Activated T-helper 2 cell treated with anti-CD3 and anti-CD28 coated beads, Interferon-gamma antibody, Interleukin-2, Interleukin-4, amounts not matched to agents 10 μg/mL and 5 μg/mL and 100 μg/mL, durations not matched to agents 14 hours and 24 hours and 36 hours (primary cell): ENCODE measurements at regions not wholly inside any gene's neighbourhood (a gene's known extent, or its start where the extent isn't known, plus 50 kb on each side); places are given as distances from the start of the nearest gene placed in this dataset.
"Not testable (repeated sequence)": the region's sequence is repeated elsewhere in the genome, so short reads cannot be mapped to it uniquely, and the experiment has no call there.

Experiments used
- DNase-seq: peaks from one replicate; pipeline ENCODE4 v3.0.0; 2021; ENCODE audit warnings: low spot score
- H3K27ac Mint-ChIP-seq: one replicate; pipeline ENCODE4 v1.8.0; 2021; ENCODE audit warnings: mixed read lengths
- H3K27me3 Mint-ChIP-seq: one replicate; pipeline ENCODE4 v1.8.0; 2021; ENCODE audit warnings: low read depth, mixed read lengths
- H3K36me3 Mint-ChIP-seq: one replicate; pipeline ENCODE4 v1.8.0; 2021; ENCODE audit warnings: low read depth, mixed read lengths
- H3K4me1 Mint-ChIP-seq: one replicate; pipeline ENCODE4 v1.8.0; 2021; ENCODE audit warnings: low read depth, mixed read lengths
- H3K4me3 Mint-ChIP-seq: one replicate; pipeline ENCODE4 v1.8.0; 2021; ENCODE audit warnings: low read depth, mild to moderate bottlenecking, moderate library complexity, mixed read lengths
- H3K9me3 Mint-ChIP-seq: one replicate; pipeline ENCODE4 v1.8.0; 2021; ENCODE audit warnings: mixed read lengths
- intact Hi-C: fragments of 100-400 bp; cut with micrococcal nuclease; formaldehyde crosslinking; loops from one replicate; pipeline ENCODE4 v1.15.1; 2023

GRCh38 chr13:80509264-80509663 is 168.3 kb upstream of the SPRY2 start:
- intact Hi-C loops: no loop called here
- Mint-ChIP-seq H3K27me3 (no peaks in the 10 kb centered on the region), H3K4me3 (no peak overlapping the region), H3K4me1 (no peaks in the 10 kb centered on the region), H3K27ac (no peak overlapping the region), H3K9me3 (peaks cover 21% of the 10 kb centered on the region), H3K36me3 (no peaks in the 10 kb centered on the region)
- DNase-seq: no peak

GRCh38 chr13:80508031-80508430 is 167.1 kb upstream of the SPRY2 start:
- Mint-ChIP-seq H3K4me1 (no peaks in the 10 kb centered on the region), H3K4me3 (no peak overlapping the region), H3K27me3 (no peaks in the 10 kb centered on the region), H3K9me3 (peaks cover 21% of the 10 kb centered on the region), H3K36me3 (no peaks in the 10 kb centered on the region), H3K27ac (no peak overlapping the region)
- intact Hi-C loops: no loop called here
- no peak for DNase-seq

DNA sequence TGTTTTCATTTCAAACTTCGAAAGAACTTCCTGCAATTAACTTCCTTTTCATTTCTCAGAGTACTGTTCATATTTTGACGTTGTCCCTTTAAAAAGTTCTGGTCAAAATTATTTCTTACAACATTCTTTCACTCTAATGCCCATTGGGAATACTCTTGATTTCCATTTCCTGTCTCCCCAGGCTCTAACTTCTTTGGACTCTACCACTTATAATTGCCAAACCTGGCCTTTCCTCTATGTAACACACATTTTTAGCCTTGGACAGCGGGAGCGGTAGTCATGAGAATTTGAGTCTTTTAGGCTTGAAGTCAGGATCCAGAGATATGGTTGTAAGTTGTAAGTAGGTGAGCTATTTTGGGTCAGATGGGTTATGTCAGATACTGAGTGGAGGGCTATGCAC is 163.5 kb upstream of the SPRY2 start:
- no peaks in the 10 kb centered on the region for H3K4me1 Mint-ChIP-seq
- no peak for DNase-seq
- no peak overlapping the region for H3K4me3 Mint-ChIP-seq
- peaks cover 21% of the 10 kb centered on the region for H3K9me3 Mint-ChIP-seq
- no peak overlapping the region for H3K27ac Mint-ChIP-seq
- no peaks in the 10 kb centered on the region for H3K36me3 Mint-ChIP-seq
- intact Hi-C loops: no loop called here
- no peaks in the 10 kb centered on the region for H3K27me3 Mint-ChIP-seq

GRCh38 chr13:80502359-80502758 is 161.4 kb upstream of the SPRY2 start:
- Mint-ChIP-seq H3K36me3 (no peaks in the 10 kb centered on the region), H3K27ac (no peak overlapping the region)
- intact Hi-C loops: no loop called here

DNA sequence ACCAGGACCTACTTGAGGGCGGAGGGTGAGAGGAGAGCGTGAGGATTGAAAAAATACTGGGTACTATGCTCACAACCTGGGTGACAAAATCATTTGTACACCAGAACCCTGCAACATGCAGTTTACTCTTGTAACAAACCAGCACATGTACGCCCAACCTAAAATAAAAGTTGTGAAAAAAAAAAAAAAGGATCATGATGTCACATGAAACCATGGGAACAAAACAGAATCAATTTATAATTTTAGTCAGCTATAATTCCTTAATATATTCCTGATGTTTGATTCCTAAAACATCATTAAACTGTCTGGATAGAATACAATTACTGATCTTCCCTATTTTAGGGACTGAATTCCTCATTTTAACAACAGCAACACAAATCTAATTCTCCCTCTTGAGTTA is 160.6 kb upstream of the SPRY2 start:
- Mint-ChIP-seq H3K9me3 (peaks cover 15% of the 10 kb centered on the region), H3K4me3 (no peak overlapping the region), H3K27me3 (no peaks in the 10 kb centered on the region), H3K4me1 (no peaks in the 10 kb centered on the region), H3K36me3 (no peaks in the 10 kb centered on the region), H3K27ac (no peak overlapping the region)
- DNase-seq: no peak
- intact Hi-C loops: no loop called here

More at GRCh38 chr13:80502359-80502758, 161.4 kb upstream of the SPRY2 start:
- no peaks in the 10 kb centered on the region for H3K4me1 Mint-ChIP-seq
- peaks cover 21% of the 10 kb centered on the region for H3K9me3 Mint-ChIP-seq
- H3K27me3 Mint-ChIP-seq: no peaks in the 10 kb centered on the region
- DNase-seq: no peak
- no peak overlapping the region for H3K4me3 Mint-ChIP-seq

GRCh38 chr13:80499536-80500290 is 158.8 kb upstream of the SPRY2 start:
- intact Hi-C loops: no loop called here
- Mint-ChIP-seq H3K27ac (no peak overlapping the region), H3K36me3 (no peaks in the 10 kb centered on the region), H3K27me3 (no peaks in the 10 kb centered on the region), H3K9me3 (peaks cover 4% of the 10 kb centered on the region), H3K4me1 (no peaks in the 10 kb centered on the region), H3K4me3 (no peak overlapping the region)
- no peak for DNase-seq

DNA sequence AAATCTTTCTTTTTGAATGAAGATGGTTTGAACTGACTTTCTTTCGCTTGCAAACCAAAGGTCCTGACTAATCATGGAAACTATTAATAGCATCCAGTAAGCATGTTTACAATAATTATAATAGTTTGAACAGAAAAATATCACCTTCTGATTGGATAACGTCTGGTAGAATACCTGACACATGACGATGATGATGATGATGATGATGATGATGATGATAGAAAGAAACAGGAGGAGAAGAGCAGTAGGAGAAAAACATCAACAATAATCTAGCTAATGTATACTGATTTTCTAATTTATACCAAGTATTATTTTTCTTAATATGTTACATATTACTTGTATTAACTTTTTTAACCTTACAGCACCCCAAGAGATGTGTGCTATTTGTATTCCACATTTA is 157.5 kb upstream of the SPRY2 start:
- intact Hi-C loops: no loop called here
- no peaks in the 10 kb centered on the region for H3K36me3 Mint-ChIP-seq
- H3K9me3 Mint-ChIP-seq: no peaks in the 10 kb centered on the region
- H3K4me3 Mint-ChIP-seq: no peak overlapping the region
- no peaks in the 10 kb centered on the region for H3K27me3 Mint-ChIP-seq
- H3K27ac Mint-ChIP-seq: no peak overlapping the region
- no peaks in the 10 kb centered on the region for H3K4me1 Mint-ChIP-seq
- DNase-seq: no peak

GRCh38 chr13:80497978-80498377 is 157.1 kb upstream of the SPRY2 start:
- DNase-seq: no peak
- H3K36me3 Mint-ChIP-seq: no peaks in the 10 kb centered on the region
- H3K9me3 Mint-ChIP-seq: no peaks in the 10 kb centered on the region
- H3K27me3 Mint-ChIP-seq: no peaks in the 10 kb centered on the region
- no peaks in the 10 kb centered on the region for H3K4me1 Mint-ChIP-seq
- H3K4me3 Mint-ChIP-seq: no peak overlapping the region
- intact Hi-C loops: no loop called here
- no peak overlapping the region for H3K27ac Mint-ChIP-seq

DNA sequence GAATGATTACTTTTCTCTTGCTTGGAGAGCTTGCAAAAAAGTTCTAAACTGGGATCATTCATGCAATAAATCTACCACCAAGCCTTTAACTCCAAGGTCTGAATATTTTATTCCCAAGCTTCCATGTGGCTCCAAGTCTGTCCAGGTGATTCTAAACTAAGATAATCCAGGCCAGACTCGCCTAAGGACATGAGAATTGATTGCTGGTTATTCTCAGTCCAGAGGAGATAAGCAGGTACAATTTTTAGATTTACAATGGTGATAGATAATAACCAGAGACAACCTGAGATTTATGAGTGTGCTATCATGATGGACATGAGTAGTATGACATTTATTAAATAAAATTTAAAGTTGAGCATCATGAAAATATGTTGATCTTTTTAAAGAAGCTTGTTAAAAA is 156.5 kb upstream of the SPRY2 start:
- H3K36me3 Mint-ChIP-seq: no peaks in the 10 kb centered on the region
- H3K27me3 Mint-ChIP-seq: no peaks in the 10 kb centered on the region
- no peak overlapping the region for H3K27ac Mint-ChIP-seq

DNA sequence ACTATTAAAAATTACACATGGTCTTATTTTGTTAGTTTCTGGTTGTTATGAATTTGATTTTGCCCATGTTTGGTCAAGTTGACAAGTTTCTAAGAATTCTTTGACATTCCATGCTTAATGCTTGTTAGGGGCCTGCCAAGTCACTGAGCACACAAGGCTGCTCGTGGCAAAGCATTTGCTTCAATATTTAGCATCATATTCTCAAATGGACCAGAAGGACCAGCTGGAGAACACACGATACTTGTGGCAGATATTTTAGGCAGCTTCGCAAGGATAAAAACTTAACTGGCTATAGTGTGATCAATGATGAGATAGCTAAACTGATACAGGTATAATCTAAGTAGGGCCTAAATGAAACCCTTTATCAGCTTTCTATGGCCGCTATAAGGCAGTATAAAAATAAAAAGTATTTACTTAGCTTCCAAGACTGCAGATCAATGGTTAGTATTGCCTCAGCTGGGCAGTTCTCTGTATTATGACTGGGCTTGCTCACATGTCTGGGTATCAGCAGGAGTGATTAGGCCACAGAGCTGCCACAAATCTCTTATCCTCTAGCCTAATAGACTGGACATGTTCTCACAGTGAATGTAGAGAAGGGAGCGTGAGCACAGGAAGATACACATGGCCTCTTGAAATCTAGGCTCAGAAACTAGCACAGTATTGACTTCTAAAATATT is 155.9 kb upstream of the SPRY2 start:
- Mint-ChIP-seq H3K4me3 (no peak overlapping the region), H3K9me3 (no peaks in the 10 kb centered on the region), H3K36me3 (no peaks in the 10 kb centered on the region), H3K4me1 (no peaks in the 10 kb centered on the region), H3K27ac (no peak overlapping the region), H3K27me3 (no peaks in the 10 kb centered on the region)
- no peak for DNase-seq
- intact Hi-C loops: no loop called here

More for the DNA sequence above, 156.5 kb upstream of the SPRY2 start:
- Mint-ChIP-seq H3K9me3 (no peaks in the 10 kb centered on the region), H3K4me1 (no peaks in the 10 kb centered on the region), H3K4me3 (no peak overlapping the region)
- DNase-seq: no peak
- intact Hi-C loops: no loop called here

DNA sequence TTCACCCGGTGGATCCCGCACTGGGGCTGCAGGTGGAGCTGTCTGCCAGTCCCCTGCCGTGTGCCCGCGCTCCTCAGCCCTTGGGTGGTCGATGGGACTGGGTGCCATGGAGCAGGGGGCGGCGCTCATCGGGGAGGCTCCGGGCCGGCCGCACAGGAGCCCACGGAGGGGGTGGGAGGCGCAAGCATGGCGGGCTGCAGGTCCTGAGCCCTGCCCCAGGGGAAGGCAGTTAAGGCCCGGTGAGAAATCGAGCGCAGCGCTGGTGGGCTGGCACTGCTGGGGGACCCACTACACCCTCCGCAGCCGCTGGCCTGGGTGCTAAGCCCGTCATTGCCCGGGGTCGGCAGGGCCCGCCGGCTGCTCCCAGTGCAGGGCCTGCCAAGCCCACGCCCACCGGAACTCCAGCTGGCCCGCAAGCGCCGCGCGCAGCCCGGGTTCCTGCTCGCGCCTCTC is 149.6 kb upstream of the SPRY2 start:
- H3K36me3 Mint-ChIP-seq, H3K4me3 Mint-ChIP-seq, H3K4me1 Mint-ChIP-seq, H3K27ac Mint-ChIP-seq, H3K9me3 Mint-ChIP-seq, intact Hi-C loops, H3K27me3 Mint-ChIP-seq, DNase-seq: not testable (repeated sequence)

- no peak for DNase-seq
- intact Hi-C loops: no loop called here
- H3K27me3 Mint-ChIP-seq: no peaks in the 10 kb centered on the region
- no peaks in the 10 kb centered on the region for H3K9me3 Mint-ChIP-seq
- H3K4me1 Mint-ChIP-seq: no peaks in the 10 kb centered on the region
- no peak overlapping the region for H3K4me3 Mint-ChIP-seq
- no peak overlapping the region for H3K27ac Mint-ChIP-seq
- H3K36me3 Mint-ChIP-seq: no peaks in the 10 kb centered on the region
These were observed 145.5 kb upstream of the SPRY2 start for GRCh38 chr13:80486402-80486801.

- Mint-ChIP-seq H3K27me3 (no peaks in the 10 kb centered on the region), H3K9me3 (peaks cover 3% of the 10 kb centered on the region), H3K27ac (no peak overlapping the region), H3K36me3 (no peaks in the 10 kb centered on the region), H3K4me1 (no peaks in the 10 kb centered on the region), H3K4me3 (no peak overlapping the region)
- intact Hi-C loops: no loop called here
- no peak for DNase-seq
These were observed 142.2 kb upstream of the SPRY2 start for GRCh38 chr13:80483157-80483556.
